LNCaP clone FGC (cell line): ENCODE measurements at regions not wholly inside any gene's neighbourhood (a gene's known extent, or its start where the extent isn't known, plus 50 kb on each side); places are given as distances from the start of the nearest gene placed in this dataset.

ENCODE experiments used
- DNase-seq: peaks from one replicate; pipeline ENCODE4 v3.0.0-alpha.2; 2011; ENCODE audit warnings: low read depth
- H3K4me3 ChIP-seq: 2 replicates; pipeline ENCODE4 v1.5.1; 2011; ENCODE audit warnings: mild to moderate bottlenecking, low read depth, low read length, control low read depth
- TF ChIP-seq, protein P1 (sequence below): IDR thresholded peaks from 2 replicates; pipeline ENCODE4 v1.5.1; 2012; ENCODE audit warnings: mild to moderate bottlenecking; ENCODE audit not compliant: control insufficient read depth, insufficient read depth; ENCODE audit errors: extremely low read depth

DNA sequence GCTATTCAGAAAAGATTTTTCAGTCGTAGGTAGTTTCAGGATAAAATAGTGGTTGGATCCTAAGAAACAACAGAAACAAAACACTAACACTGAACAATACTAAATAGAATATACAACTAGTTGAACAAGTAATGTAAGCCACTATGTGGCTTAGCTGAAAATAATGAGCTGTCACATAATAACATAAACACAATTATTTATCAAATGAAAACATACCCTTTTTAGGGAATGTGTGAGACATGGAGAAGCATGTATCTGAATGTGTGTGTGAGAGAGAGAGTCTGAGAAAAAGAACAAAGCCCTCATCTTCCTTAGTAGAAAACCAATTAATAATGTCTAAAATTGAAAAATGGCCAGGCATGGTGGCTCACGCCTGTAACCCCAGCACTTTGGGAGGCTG, 122.6 kb upstream of the LOC128125822 start:
- H3K4me3 ChIP-seq = no peak overlapping the region
- TF ChIP-seq, protein P1, sequence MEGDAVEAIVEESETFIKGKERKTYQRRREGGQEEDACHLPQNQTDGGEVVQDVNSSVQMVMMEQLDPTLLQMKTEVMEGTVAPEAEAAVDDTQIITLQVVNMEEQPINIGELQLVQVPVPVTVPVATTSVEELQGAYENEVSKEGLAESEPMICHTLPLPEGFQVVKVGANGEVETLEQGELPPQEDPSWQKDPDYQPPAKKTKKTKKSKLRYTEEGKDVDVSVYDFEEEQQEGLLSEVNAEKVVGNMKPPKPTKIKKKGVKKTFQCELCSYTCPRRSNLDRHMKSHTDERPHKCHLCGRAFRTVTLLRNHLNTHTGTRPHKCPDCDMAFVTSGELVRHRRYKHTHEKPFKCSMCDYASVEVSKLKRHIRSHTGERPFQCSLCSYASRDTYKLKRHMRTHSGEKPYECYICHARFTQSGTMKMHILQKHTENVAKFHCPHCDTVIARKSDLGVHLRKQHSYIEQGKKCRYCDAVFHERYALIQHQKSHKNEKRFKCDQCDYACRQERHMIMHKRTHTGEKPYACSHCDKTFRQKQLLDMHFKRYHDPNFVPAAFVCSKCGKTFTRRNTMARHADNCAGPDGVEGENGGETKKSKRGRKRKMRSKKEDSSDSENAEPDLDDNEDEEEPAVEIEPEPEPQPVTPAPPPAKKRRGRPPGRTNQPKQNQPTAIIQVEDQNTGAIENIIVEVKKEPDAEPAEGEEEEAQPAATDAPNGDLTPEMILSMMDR = no peak
- DNase-seq = no peak

DNA sequence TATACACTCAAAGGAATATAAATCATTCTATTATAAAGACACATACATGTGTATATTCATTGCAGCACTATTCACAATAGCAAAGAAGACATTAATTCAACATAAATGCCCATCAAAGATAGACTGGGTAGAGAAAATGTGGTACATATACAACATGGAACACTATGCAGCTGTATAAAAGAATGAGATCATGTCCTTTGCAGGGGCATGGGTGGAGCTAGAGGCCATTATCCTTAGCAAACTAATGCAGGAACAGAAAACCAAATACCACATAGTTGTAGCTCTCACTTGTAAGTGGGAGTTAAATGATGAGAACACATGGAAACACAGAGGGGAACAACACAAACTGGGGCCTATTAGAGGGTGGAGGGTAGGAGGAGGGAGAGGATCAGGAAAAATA, 121.0 kb upstream of the LOC128125822 start:
- no peak for DNase-seq
- no peak overlapping the region for H3K4me3 ChIP-seq
- TF ChIP-seq, protein P1 = no peak

DNA sequence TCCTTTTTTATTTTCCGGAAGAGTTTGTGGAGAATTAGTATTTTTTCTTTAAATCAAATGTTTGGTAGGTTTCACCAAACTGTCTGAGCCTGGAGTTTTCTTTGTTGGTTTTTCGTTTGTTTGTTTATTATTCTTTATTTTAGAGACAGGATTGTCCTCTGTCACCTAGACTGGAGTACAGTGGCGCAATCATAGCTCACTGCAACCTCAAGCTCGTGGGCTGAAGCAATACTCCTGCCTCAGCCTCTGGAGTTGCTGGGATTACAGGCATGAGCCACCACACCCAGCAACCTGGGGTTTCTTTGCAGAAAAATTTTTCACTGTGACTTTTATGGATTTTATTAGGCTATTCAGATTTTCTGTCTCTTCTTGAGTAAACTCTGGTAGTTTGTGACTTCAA, 120.2 kb upstream of the LOC128125822 start:
- TF ChIP-seq, protein P1 = no peak
- H3K4me3 ChIP-seq = no peak overlapping the region
- no peak for DNase-seq

DNA sequence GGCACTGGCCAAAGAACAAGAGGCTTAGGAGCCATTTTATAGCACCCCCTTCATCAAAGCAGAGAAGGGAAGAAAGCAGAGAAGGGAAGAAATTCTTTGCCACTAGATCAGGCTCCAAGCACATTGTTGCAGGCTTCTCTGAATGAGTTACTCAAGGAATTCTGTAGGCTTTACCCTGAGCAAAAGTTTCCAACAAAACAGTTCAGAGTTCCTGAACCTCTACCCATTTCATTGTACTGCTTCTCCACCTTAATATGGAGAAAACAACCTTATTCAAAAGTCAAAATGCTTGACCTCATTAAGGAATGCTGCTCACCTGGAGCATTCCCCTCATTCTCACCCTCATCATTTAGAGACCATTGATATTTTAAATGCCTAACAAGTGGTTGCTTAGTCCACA, 115.5 kb upstream of the LOC128125822 start:
- H3K4me3 ChIP-seq = no peak overlapping the region
- DNase-seq = no peak
- TF ChIP-seq, protein P1 = no peak

DNA sequence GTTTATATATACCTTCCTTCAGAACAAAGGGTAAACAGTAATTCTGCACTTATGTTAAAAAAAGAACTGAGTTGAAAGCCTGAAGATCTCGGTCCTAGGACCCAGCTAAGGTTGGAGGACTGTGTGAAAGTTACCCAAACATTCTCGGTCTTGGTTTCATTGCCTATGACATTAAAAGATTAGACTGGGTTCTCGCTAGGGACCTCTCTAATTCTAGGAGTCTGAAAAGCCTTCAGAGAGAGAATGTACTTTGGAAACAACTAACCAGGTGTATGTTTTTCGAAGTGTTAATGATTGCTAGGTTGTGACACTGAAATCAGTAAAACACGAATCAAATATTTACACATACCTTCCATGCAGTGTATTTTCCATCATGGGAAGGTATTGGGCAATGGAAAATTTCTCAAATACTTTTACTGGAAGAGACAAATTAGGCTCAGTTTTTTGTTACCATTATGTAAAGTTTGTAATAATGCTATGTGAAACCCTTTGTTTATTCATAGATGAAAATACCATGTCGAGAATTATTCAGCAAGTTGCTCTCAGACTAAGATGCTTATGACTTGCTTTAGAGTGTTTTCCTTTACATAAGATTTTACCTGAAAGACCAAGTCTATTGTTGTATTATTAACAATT, 113.7 kb upstream of the LOC128125822 start:
- no peak for DNase-seq
- TF ChIP-seq, protein P1 = no peak
- no peak overlapping the region for H3K4me3 ChIP-seq

DNA sequence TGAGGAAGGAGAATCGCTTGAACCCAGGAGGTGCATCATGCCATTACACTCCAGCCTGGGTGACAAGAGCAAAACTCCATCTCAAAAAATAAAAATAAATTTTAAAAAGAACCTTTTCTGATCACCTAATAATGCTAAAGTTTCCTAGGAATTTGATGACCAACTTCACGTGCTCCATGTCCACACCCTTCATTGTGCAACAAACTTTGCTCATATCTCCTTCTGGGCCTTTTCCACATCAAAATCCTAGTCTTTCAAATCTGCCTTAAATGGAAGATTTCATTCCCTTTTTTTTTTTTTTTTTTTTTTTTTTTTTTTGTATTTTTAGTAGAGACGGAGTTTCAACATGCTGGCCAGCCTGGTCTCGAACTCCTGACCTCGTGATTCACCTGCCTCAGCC, 112.5 kb upstream of the LOC128125822 start:
- TF ChIP-seq, protein P1 = no peak
- H3K4me3 ChIP-seq = no peak overlapping the region
- DNase-seq = no peak

DNA sequence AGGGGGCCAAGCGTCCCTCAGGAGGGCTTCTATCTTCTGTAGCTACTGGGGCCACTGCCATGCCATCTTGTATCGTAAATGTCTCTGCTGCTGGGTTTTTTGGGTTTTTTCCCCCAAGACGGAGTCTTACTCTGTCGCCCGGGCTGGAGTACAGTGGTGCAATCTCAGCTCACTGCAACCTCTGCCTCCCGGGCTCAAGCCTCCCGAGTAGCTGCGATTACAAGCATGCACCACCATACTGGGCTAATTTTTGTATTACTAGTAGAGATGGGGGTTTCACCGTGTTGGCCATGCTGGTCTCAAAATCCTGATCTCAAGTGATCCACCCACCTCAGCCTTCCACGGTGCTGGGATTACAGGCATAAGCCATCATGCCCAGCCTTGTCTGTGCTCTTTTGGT, 111.3 kb upstream of the LOC128125822 start:
- DNase-seq = no peak
- TF ChIP-seq, protein P1 = no peak
- H3K4me3 ChIP-seq = no peak overlapping the region
